ENCODE measurements at regions not wholly inside any gene's neighbourhood (a gene's known extent, or its start where the extent isn't known, plus 50 kb on each side); places are given as distances from the start of the nearest gene placed in this dataset.

GRCh38 chr22:46040471-46041465 is 63.8 kb upstream of the WNT7B start:
- TF ChIP-seq CTCF (IDR thresholded peaks at IDR 0.05) (no peak), POLR2AphosphoS5 (IDR thresholded peaks at IDR 0.05) (no peak), POLR2A (IDR thresholded peaks at IDR 0.05) (no peak)

Measured in gastroesophageal sphincter (tissue), 3 donors.